ENCODE measurements at regions not wholly inside any gene's neighbourhood (a gene's known extent, or its start where the extent isn't known, plus 50 kb on each side); places are given as distances from the start of the nearest gene placed in this dataset.

- Histone ChIP-seq H3K27ac (ENCODE audit: low read depth, low read length, poor library complexity, severe bottlenecking) (no peak overlapping the region), H3K4me3 (ENCODE audit: low read depth, low read length, poor library complexity, severe bottlenecking) (no peak overlapping the region), H3K9me2 (ENCODE audit: insufficient read depth, low read length) (no peaks in the 10 kb centered on the region), H3K36me3 (ENCODE audit: insufficient read depth, low read length) (no peaks in the 10 kb centered on the region), H4K20me1 (ENCODE audit: insufficient read depth, low read length) (no peaks in the 10 kb centered on the region), H2AFZ (ENCODE audit: low read length) (no peak overlapping the region), H3K9me3 (ENCODE audit: low read length) (no peaks in the 10 kb centered on the region; the same call in 1 of the 2 replicates), H3K4me2 (ENCODE audit: low read length) (no peak overlapping the region), H3K4me1 (ENCODE audit: insufficient read depth, low read length, poor library complexity, severe bottlenecking) (no peaks in the 10 kb centered on the region), H3K79me2 (ENCODE audit: insufficient read depth, low read depth, low read length) (no peaks in the 10 kb centered on the region)
- ChIA-PET POLR2A (no interaction called here), CTCF (ENCODE audit: unreplicated experiment) (no interaction called here)
- TF ChIP-seq CTCF (conservative IDR thresholded peaks at IDR 0.05; ENCODE audit: low read length) (no peak), EZH2phosphoT487 (IDR thresholded peaks at IDR 0.05; ENCODE audit: borderline replicate concordance, low read depth, low read length) (no peak)
- no TSS peak for BruUV-seq (replicated peaks)
- no peak for DNase-seq (ENCODE audit: low spot score)
- intact Hi-C loops (cut with micrococcal nuclease; ENCODE audit: unreplicated experiment) = no loop called here
Observed at GRCh38 chr9:106577121-106577520, 285.8 kb upstream of the ZNF462 start.

- Histone ChIP-seq H3K36me3 (ENCODE audit: insufficient read depth, low read length) (no peaks in the 10 kb centered on the region), H3K4me1 (ENCODE audit: insufficient read depth, low read length, poor library complexity, severe bottlenecking) (no peaks in the 10 kb centered on the region), H3K9me2 (ENCODE audit: insufficient read depth, low read length) (no peaks in the 10 kb centered on the region), H3K4me3 (ENCODE audit: low read depth, low read length, poor library complexity, severe bottlenecking) (no peak overlapping the region), H3K4me2 (ENCODE audit: low read length) (no peak overlapping the region), H3K79me2 (ENCODE audit: insufficient read depth, low read depth, low read length) (no peaks in the 10 kb centered on the region), H3K9me3 (ENCODE audit: low read length) (no peaks in the 10 kb centered on the region; the same call in 1 of the 2 replicates), H4K20me1 (ENCODE audit: insufficient read depth, low read length) (no peaks in the 10 kb centered on the region), H3K27ac (ENCODE audit: low read depth, low read length, poor library complexity, severe bottlenecking) (no peak overlapping the region), H2AFZ (ENCODE audit: low read length) (no peak overlapping the region)
- ChIA-PET CTCF (ENCODE audit: unreplicated experiment) (no interaction called here), POLR2A (no interaction called here)
- no peak for DNase-seq (ENCODE audit: low spot score)
- TF ChIP-seq CTCF (conservative IDR thresholded peaks at IDR 0.05; ENCODE audit: low read length) (no peak), EZH2phosphoT487 (IDR thresholded peaks at IDR 0.05; ENCODE audit: borderline replicate concordance, low read depth, low read length) (no peak)
- no TSS peak for BruUV-seq (replicated peaks)
- intact Hi-C loops (cut with micrococcal nuclease; ENCODE audit: unreplicated experiment) = no loop called here
Observed at GRCh38 chr9:106580546-106580945, 282.4 kb upstream of the ZNF462 start.

- intact Hi-C loops (cut with micrococcal nuclease; ENCODE audit: unreplicated experiment) = no loop called here
- Histone ChIP-seq H3K36me3 (ENCODE audit: insufficient read depth, low read length) (no peaks in the 10 kb centered on the region), H3K27ac (ENCODE audit: low read depth, low read length, poor library complexity, severe bottlenecking) (no peak overlapping the region), H3K4me1 (ENCODE audit: insufficient read depth, low read length, poor library complexity, severe bottlenecking) (no peaks in the 10 kb centered on the region), H3K79me2 (ENCODE audit: insufficient read depth, low read depth, low read length) (no peaks in the 10 kb centered on the region), H3K4me3 (ENCODE audit: low read depth, low read length, poor library complexity, severe bottlenecking) (no peak overlapping the region), H2AFZ (ENCODE audit: low read length) (no peak overlapping the region), H3K9me2 (ENCODE audit: insufficient read depth, low read length) (no peaks in the 10 kb centered on the region), H3K4me2 (ENCODE audit: low read length) (no peak overlapping the region), H3K9me3 (ENCODE audit: low read length) (no peaks in the 10 kb centered on the region; the same call in 1 of the 2 replicates), H4K20me1 (ENCODE audit: insufficient read depth, low read length) (no peaks in the 10 kb centered on the region)
- BruUV-seq (replicated peaks) = no TSS peak
- DNase-seq (ENCODE audit: low spot score) = no peak
- TF ChIP-seq CTCF (conservative IDR thresholded peaks at IDR 0.05; ENCODE audit: low read length) (no peak), EZH2phosphoT487 (IDR thresholded peaks at IDR 0.05; ENCODE audit: borderline replicate concordance, low read depth, low read length) (no peak)
- CTCF ChIA-PET (ENCODE audit: unreplicated experiment) = no interaction called here
- POLR2A ChIA-PET = no interaction called here
Observed at GRCh38 chr9:106581973-106582372, 281.0 kb upstream of the ZNF462 start.
